HG02610 (cell line): ENCODE measurements at regions not wholly inside any gene's neighbourhood (a gene's known extent, or its start where the extent isn't known, plus 50 kb on each side); places are given as distances from the start of the nearest gene placed in this dataset.
"Not testable (repeated sequence)": the region's sequence is repeated elsewhere in the genome, so short reads cannot be mapped to it uniquely, and the experiment has no call there.

ENCODE experiments used
- ATAC-seq: cut with Tn5 transposase; IDR thresholded peaks from one replicate; pipeline ENCODE4 v1.9.1; 2021; ENCODE audit warnings: mild to moderate bottlenecking, moderate library complexity; ENCODE audit not compliant: unreplicated experiment

DNA sequence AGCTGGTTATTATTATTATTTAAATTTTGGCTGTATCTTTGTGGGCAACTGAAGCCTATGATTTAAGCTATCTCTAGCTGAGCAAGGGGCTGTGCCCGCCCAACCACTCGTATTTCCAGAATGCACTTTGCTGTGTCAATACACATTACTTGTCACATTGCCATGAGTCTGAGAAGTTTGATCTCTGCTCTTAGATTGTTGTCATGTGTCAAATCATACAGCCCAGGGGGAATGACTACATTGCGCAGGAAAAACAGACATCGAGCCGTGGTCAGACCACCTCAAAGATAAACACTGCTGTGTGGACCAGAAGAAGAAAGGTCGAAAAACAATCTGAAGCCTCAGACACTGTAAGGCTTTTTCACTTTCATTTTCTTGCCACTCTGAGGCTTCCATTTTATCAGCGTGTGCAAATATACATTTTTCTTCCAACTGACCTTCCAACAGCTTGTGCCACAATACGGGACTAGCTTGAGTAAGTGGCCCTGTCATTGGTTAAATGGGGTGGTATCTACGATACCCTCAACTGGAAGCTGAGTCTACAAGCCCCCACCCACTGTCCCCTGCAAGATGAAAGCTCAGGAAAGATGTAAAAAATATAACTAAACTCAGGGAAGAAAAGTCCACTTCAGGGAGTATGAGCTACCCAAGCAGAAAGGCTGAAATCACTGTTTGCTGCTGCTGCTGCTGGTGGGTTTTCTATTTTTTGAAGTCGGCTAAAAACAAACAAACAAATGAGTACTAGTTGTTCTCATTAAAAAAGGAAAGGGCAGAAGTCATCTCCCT is 603.0 kb downstream of the BNC2 start:
- ATAC-seq = no peak

DNA sequence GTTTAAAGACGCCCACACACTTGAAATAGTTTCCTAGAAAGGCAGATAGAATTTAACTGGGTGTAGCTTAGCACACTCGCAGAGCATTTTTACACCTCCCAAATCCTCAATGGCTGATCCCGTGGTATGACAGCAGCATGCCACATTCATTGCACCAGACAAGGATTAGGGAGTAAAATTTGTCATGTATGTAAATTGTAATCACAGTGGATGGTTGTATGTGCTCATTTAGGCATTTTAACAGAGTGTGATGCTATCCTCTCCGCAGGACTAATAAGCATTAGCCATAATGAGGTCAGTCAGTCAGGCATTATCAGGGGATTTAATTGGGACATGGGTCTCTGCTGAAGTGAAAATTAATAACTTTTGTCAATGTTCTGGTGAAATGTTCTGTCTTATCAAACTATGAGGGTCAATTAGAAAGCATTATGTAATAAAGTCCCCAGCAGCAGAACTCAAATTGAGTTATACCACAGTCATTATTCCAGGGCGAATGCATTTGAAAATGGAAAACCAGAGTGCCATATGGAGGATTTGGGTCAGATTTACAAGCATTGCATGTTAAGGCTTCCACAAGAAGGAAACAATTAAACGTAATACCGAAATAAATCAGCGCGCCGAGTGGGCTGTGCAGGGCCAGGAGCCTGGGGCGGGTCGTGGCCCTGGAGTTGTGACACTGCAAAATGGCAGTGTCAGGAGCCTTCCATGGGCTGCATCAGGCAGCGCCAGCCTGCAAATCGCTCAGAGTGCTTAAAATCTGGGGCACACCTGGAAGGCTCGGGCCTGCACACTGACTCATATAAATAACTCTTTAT is 602.2 kb downstream of the BNC2 start:
- no peak for ATAC-seq

DNA sequence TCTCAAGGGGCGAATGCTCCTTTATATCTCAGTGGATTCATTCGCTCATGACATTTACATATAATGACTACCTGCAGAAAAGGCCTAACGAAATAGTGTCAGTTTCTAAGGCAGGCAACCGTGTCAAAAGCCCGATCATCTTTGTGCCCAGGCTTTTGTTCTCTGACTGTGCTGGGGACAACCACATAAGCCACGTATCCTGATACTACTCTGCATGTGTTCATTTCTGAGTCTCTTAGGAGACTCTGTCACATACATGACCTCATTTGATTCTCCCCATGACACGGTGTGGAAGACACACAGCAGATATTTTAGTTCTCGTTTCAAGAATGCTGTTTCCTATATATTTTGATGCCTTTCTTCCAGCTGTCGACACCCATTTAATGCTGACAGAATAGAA is 598.5 kb downstream of the BNC2 start:
- peak; percentile 51 for ATAC-seq

DNA sequence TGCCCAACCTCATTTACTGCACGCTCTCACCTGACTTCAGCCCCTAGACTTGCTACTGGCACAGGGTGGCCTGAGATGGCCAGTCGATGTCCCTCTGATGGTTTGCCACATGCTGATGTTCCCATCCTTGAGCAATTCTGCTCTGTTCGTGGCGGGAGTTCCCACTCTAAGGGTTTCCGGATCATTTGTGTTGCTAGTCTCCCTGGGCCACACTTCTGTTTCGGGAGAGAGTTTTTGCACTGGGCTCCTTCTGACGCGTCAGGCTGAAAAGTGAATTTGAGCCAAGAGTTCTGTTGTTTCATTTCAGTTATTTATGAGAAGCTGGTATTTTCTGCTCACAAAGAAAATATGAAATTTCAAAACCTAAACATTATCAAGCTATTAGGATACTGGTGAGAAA is 597.7 kb downstream of the BNC2 start:
- ATAC-seq = no peak

DNA sequence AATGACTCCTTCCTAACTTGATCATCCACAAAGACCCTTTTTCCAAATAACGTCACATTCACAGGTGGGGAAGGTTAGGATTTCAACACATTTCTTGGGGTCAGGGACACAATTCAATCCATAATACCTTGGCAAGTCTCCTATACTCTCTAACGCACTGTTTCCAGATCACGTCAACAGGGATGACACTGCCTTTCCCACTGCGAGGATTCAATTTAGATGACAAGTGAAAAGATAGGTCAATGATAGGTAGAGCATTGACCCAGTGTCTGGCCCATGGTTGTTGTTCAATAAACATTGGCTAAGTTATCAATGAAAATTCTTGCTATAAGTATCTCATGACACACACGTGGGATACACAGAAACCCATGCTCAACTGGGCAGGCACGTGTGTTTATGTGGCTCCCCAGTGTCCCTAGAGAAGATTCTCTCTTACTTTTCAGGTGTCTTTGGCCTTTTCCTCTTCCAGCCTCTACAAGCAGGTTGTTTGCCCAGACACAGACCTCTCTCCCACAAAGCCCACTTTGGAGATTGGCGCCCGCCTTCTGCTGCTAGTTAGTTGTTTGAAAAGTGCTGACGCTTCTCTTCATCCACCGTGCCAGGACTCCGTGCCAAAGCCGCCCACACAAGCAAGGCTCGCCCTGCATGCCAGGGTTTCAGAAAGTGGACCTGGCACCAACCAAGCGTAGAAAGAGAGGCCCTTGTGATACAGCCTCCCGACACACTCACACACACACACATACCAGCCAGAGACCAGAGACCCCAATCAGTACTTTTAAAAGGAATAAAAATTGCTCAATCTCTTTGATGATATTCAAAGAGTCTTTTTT is 594.5 kb downstream of the BNC2 start:
- ATAC-seq = no peak

DNA sequence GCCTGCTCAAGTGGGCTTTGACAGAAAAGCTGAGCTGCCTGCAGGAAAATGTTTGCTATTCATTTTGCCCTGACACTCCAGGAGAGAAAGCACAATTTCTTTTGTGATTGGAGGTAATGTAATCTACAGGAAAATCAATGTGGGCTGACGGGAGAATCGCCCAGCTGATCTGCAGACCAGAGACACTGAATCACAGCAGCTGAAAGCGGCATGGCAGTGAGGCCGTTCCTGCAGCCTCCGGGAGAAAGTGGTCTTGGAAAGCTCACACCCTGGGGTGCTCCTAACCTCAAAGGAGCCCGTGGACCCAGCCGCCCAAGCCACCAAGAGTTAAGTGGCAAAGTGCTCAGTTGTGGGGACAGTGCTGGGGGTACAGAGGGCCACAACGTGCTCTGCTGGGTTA is 593.6 kb downstream of the BNC2 start:
- ATAC-seq = no peak

DNA sequence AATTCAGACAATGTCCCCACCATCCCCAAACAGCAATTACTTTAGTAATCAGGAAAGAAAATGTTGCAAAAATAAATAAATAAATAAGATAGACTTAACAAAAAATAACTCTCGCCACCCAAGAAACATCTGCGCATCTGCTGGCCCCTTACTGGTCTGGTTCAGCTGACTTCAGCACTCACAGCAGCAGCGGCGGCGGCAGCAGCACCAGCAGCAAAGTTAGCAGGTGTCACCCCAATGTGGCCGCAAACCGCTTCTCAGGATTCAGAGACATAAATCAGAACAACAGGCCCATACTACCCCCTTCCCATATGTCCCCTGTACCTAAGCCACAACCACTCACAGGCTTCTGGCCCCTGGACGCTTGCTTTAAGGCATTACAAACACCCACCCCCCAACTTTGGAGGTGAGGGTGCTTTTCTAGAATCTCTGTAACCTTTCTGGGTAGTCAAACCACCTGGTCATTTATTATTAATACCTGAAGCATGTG is 593.0 kb downstream of the BNC2 start:
- ATAC-seq = no peak

DNA sequence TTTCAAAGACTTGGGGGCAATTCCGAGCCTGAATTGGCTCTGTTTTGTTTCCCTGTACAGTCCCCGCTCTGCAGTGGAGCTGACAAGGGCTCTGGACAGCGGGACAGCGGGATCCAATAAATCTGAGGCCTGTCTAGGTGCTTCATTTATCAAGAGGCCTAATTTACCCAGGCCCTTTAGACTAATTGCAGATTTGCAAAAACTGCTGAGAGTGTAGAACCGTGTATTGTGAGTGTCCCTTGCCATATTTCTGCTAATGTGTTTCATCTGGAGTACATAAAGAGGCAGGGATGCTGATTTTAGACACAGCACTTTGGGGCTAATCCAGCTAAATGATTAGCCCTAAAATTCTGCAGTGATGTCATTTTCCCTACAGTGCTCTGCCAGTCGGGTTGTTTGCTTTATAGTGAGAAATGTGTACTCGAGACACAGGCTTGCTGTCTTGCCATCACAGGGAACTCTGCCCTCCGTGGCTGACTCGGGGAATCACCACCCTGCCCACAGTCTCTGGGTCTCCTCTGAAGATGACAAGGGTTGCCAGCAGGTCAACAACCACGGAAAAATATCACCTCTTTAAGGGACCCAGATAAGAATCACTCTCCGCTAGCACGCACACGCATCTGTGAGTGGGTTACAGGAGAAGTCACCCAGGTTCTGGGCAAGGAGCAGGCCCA is 592.0 kb downstream of the BNC2 start:
- ATAC-seq = no peak

DNA sequence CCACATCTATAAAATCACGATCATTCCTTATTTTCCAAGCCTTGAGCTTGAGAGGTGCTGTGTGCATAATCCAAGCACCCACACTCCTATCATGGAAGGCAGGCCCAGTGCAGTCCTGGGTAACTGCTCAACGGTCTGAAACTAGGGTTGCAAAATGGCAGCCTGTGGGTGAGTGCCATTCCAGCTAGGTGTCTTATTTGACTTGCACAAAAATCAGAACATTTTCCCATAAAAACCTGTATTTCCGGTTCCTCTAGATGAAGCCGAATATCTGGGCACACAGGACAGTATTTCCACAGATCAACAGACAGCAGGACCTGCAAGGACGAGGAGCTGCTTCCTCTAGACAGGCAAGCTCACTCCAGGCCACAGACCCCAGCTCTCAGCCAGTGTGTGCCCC is 588.8 kb downstream of the BNC2 start:
- no peak for ATAC-seq

DNA sequence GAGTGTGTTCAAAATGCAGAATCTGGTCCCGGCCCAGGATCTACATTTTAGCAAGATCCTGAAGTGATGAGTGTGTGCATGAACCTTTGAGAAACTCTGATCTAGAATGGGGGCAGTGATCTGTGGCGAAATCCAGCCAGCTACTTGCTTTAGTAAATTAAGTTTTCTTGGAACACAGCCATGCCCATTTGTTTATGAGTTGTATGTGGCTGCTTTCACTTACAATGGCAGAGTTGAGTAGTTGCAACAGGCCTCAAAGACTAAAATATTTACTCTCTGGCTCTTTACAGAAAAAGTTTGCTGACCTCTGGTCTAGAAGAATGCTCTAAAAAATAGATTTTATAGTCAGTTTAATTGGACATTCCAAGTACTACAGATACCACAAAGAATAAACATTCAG is 588.3 kb downstream of the BNC2 start:
- no peak for ATAC-seq

DNA sequence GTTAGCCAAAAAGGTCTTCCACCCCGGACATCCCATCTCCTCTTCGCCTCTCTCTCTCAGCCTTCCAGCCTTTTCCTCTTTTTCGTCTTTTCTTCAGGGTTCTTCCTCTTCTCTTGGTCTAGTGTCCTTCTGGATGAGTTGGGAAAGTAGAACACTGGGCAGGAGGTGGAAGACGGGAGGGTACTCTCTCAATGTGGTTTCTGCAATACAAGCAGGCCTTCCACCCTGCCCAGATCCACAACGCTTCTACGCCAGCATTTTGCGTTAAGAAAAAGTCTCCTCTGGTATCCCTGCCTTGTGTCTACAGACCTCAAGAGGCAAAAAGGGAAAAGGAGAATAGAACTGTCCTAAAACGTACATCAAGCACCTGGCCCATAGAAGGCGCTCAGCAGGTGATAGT is 587.8 kb downstream of the BNC2 start:
- no peak for ATAC-seq

DNA sequence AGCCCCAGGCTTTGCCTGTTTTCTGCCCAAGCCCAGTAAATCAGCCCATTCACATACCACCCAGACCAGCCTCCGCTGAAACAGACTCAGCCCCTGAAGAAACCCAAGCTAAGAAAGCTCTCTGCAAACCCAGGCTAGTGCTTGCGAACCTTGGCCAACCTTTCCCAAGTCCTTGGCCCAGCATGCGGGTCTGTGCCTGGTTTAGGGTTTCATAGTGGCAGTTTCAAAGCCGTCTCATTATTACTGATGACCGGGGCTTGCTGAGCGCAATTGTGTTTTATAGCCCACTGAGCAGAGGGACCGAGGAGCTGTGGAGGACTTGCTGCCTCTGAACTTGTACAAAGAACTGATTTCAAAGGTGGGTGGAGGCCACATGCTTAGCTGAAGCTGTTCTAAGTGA is 584.3 kb downstream of the BNC2 start:
- ATAC-seq = no peak

DNA sequence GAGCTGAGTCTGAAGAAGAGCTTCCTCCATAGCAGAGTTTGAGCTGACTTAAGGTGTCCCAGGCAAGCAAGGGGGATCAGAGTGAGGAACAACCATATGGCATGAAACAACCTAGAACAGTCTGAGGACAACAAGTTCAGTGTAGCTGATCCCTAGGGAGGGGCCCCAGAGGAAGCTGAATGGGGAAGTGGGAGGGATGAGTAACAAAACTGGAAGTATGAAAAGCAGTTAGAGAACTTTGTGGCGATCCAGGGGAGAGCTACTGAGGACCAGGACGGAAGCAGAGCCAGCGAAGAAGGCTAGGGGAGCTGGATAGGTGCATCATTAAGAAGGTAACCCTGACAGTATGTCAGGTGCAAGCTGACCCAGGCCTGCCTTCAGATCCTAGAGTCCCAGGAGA is 580.8 kb downstream of the BNC2 start:
- ATAC-seq = peak; percentile 68

DNA sequence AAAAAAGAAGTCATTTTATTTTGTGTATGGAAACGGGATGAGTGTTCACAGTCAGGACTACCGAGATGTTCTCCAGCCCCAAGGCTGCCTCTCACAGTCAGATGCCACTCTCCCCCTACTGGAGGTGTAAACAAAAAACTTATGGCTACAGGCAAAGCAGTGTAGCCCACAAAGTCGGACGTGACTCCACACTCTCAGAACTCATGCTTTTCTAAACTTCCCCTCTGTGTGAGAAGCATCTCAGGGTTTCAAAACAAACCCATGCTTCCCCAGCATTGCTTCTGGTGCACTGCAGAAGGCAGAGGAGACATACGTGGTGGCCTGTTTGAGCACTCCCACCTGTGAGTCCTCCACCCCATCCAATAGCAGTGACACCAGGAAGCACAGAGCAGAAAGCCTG is 580.3 kb downstream of the BNC2 start:
- peak; percentile 64 for ATAC-seq

DNA sequence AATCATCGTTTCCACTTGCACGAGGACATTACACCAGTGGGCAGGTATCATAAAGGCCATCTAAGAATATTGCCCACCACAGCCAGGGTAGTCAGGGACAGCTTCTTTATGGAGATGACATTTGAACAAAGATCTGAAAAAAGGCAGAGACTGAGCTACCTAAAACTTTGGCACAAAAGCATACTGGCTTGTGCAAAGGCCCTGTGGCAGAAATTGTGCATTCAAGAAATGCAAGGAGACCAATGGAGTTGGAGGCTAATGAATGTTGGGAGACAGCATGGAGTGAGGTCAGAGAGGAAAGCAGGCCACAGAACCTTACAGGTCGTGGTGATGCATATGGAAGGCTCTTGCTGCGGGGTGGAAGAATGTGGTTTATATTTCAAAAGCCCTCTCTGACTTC is 578.5 kb downstream of the BNC2 start:
- ATAC-seq = no peak

DNA sequence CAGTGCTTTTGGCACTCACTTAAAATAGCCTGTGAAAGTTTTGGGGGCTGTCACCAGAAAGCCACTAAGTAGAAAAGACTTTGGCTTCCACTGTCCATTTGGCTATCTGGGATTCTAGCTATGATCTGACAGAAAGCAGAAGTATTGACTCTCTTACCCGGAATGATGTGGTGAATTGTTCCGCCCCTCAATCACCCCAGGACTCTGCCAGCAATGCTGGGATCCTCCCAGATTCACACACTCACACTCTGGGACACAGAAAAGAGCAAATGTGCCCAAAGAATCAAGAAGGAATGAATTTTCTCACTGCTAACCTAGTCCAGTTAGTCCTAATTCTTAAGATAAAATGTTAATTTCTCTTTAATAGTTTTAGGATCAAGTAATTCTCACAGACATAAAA is 576.9 kb downstream of the BNC2 start:
- ATAC-seq = no peak

DNA sequence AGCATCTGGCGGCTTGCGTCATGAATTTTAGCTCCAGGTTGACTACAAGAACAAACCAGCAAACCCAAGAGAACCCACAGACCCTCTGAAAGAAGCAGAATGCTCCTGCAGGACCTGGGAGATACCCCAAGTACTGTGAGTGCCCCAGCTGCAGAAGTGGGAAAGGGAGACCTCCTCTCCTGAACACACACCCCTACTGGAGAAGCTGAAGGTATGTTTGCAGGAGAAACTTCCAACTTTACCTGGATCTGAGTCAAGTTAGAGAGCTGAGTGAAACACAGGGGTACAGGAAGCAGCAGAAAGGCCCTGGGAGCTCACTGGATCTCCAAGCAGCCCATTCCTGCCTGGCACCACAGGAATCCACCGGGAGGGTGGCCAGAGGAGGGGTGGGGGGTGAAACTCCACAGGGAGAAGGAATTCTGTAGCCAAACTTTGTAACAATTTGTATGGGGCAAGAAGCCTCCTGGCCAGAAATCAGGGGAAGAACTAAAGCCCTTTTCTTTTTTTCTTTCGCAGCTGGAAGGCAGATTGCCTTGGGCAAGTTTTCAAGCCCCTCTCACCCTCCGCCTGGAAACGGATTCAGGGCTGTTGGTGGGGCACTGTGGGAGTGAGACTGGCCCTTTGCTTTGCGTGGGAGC is 576.2 kb downstream of the BNC2 start:
- ATAC-seq = no peak

DNA sequence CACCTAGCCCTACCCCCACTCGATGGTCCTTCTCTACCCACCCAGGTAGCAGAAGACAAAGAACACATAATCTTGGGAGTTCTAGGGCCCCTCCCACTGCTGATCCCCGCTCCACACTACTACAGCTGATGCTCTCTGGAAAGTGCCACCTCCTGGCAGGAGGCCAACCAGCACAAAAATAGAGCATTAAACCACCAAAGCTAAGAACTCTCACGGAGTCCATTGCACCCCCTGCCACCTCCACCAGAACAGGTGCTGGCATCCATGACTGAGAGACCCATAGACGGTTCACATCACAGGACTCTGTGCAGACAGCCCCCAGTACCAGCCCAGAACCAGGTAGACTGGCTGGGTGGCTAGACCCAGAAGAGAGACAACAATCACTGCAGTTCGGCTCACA is 575.5 kb downstream of the BNC2 start:
- not testable (repeated sequence) for ATAC-seq

DNA sequence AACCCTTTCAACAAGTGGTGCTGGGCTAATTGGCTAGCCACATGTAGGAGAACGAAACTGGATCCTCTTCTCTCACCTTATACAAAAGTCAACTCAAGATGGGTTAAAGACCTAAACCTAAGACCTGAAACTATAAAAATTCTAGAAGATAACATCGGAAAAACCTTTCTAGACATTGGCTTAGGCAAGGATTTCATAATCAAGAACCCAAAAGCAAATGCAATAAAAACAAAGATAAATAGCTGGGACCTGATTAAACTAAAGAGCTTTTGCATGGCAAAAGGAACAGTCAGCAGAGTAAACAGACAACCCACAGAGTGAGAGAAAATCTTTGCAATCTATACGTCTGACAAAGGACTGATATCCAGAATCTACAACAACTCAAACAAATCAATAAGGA is 571.1 kb downstream of the BNC2 start:
- ATAC-seq = not testable (repeated sequence)

DNA sequence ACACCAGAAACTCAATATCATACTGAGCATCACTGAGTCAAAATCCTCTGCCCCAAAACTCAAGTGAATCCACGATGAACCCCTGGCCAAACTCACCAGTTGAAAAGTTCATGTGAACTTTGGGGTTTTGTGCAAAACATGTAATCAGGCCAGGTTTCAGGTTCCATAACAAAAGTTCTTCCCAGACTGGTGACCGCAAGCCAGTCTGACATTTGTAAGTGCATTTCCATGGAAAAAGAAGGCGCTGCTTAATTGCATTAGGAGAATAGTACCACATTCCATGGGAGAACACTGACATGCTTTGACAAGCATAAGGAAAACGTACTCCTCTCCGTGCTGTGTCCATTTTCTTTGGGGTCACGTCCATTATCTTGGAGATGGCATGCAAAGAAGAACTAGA is 567.0 kb downstream of the BNC2 start:
- ATAC-seq = no peak
